Heart right ventricle (tissue), 16 donors: ENCODE measurements at regions not wholly inside any gene's neighbourhood (a gene's known extent, or its start where the extent isn't known, plus 50 kb on each side); places are given as distances from the start of the nearest gene placed in this dataset.

Source experiments
- ATAC-seq, 8 donors: fragments of 200-7000 bp; cut with Tn5 transposase; one replicate each; pipeline ENCODE4 v1.9.1; 2020; ENCODE audit warnings: mild to moderate bottlenecking in 8 of 8, moderate library complexity in 8 of 8, moderate number of reproducible peaks in 1 of 8
- DNase-seq, 2 donors: peaks; one replicate each; pipeline ENCODE4 v3.0.0-alpha.2; 2020
- H3K27ac ChIP-seq, 10 donors: fragments of 200-600 bp; sonication (generic) in 2 of 10; one replicate each; pipeline versions ENCODE4 v1.5.0 to v1.8.0; 2020 to 2022; ENCODE audit warnings: mild to moderate bottlenecking in 3 of 10
- H3K27me3 ChIP-seq, 7 donors: fragments of 200-600 bp; one replicate each; pipeline ENCODE4 v1.8.0; 2021 to 2022; ENCODE audit warnings: mild to moderate bottlenecking in 2 of 7
- H3K36me3 ChIP-seq, 9 donors: fragments of 200-600 bp; sonication (generic) in 1 of 9; one replicate each; pipeline versions ENCODE4 v1.5.0 to v1.8.0; 2020 to 2022; ENCODE audit warnings: mild to moderate bottlenecking in 2 of 9
- H3K4me1 ChIP-seq, 9 donors: fragments of 200-600 bp; sonication (generic) in 1 of 9; one replicate each; pipeline versions ENCODE4 v1.5.0 to v1.8.0; 2020 to 2022; ENCODE audit warnings: mild to moderate bottlenecking in 4 of 9
- H3K4me3 ChIP-seq, 10 donors: fragments of 200-600 bp; sonication (generic) in 2 of 10; one replicate each; pipeline versions ENCODE4 v1.5.0 to v1.8.0; 2020 to 2022; ENCODE audit warnings: mild to moderate bottlenecking in 7 of 10, moderate library complexity in 2 of 10
- H3K9me3 ChIP-seq, 11 donors: fragments of 200-600 bp in 10 of 11; sonication (generic) in 2 of 11; one replicate each; pipeline versions ENCODE4 v1.5.0 to v1.8.0; 2013 to 2022; ENCODE audit warnings: mild to moderate bottlenecking in 2 of 11, control low read depth in 1 of 11, moderate library complexity in 1 of 11
- WGBS, 2 donors: extraction: QIAGEN DNeasy Blood & Tissue Kit; methylation state at CpG; one replicate each; pipeline ENCODE4 v1.1.7; 2013; ENCODE audit warnings: inconsistent platforms in 1 of 2; 5-methylcytosine and 5-hydroxymethylcytosine counted together
- intact Hi-C, 10 donors: fragments of 100-400 bp; cut with DNase I; formaldehyde crosslinking; loops; one replicate each; pipeline versions ENCODE4 v1.11.1 to v1.14.2; 2022
- TF ChIP-seq, protein P1 (sequence below), 9 donors: fragments of 200-600 bp; sonication (generic) in 2 of 9; IDR thresholded peaks; one replicate each; pipeline versions ENCODE4 v1.5.0 to v1.8.0; 2021 to 2022; ENCODE audit warnings: antibody characterized with exemption in 9 of 9, mild to moderate bottlenecking in 5 of 9, moderate library complexity in 1 of 9
- donor health status: Arrhythmogenic right ventricular cardiomyopathy.
- donor health status: ischemic (EF 13 %, LVEDD 7.1; RV severe dilation, severe dysfunction).
- donor health status: healthy with polysubstance abuse.
- donor health status: DM: no; HTN: yes; CAD: no.
- donor health status: DM: no; HTN: no; CAD: no.
- donor health status: ischemic (EF 25% LVEDD 6.9; RV normal size, moderate dysfunction).
- donor health status: ischemic (EF 25% LVEDD 5.7; RV mildly dilated, moderate dysfunction).
- donor health status: healthy.
- donor health status: DM: yes; HTN: yes; CAD: no.
- donor health status: Ischemic cardiomyopathy.
- donor health status: ischemic (EF 35%, LVEDD 5.7; RV mildly dilated, moderate dysfunction).
- donor health status: nonischemic (EF 11% LVEDD 7.7; RV severe dilation, severe dysfunction).
- donor health status: DM: yes; HTN: yes; CAD: no.
- donor health status: PGD.
- donor health status: ischemic (EF 29% LVEDD 5.4; RV normal size, mild dysfunction).
- donor health status: nonischemic (EF 23%, LVEDD 6.1; RV moderate dilation, normal function).

DNA sequence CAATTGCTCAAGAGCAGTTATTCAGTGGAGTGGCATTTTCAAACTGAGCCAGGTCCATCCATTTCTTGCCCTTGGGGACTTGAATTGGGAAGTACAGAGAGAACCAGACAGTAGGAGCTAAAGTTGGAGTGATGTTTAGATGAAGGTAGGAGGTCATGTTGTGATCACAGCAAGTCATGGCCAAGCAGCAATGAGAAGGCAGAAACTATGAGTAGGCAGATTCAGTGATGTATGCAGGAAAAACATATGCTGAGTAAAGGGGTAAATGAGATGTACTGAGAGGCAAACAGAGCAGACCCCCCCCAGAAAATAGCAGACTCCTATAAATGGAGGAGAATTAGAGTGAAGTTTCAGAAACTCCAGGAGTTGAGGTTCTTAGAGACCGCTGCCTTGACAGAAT, 95.8 kb downstream of the PERP start:
- Histone ChIP-seq H3K36me3 (no peaks in the 10 kb centered on the region), H3K9me3 (no peaks in the 10 kb centered on the region), H3K4me3 (no peak overlapping the region), H3K27me3 (no peaks in the 10 kb centered on the region), H3K4me1 (peaks cover 0 to 5% (median 0%) of the 10 kb centered on the region in 9 donors), H3K27ac (no peak overlapping the region)
- TF ChIP-seq, protein P1, sequence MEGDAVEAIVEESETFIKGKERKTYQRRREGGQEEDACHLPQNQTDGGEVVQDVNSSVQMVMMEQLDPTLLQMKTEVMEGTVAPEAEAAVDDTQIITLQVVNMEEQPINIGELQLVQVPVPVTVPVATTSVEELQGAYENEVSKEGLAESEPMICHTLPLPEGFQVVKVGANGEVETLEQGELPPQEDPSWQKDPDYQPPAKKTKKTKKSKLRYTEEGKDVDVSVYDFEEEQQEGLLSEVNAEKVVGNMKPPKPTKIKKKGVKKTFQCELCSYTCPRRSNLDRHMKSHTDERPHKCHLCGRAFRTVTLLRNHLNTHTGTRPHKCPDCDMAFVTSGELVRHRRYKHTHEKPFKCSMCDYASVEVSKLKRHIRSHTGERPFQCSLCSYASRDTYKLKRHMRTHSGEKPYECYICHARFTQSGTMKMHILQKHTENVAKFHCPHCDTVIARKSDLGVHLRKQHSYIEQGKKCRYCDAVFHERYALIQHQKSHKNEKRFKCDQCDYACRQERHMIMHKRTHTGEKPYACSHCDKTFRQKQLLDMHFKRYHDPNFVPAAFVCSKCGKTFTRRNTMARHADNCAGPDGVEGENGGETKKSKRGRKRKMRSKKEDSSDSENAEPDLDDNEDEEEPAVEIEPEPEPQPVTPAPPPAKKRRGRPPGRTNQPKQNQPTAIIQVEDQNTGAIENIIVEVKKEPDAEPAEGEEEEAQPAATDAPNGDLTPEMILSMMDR (IDR thresholded peaks at IDR 0.05) = no peak
- ATAC-seq = no peak
- intact Hi-C loops = no loop called here
- 93 to 94% methylated on average over 1 of the region's 1 CpG for WGBS, 2 donors
- no peak for DNase-seq

GRCh38 chr6:138012682-138013081, 94.5 kb downstream of the PERP start:
- no peaks in the 10 kb centered on the region for H3K27me3 ChIP-seq
- no peaks in the 10 kb centered on the region for H3K4me1 ChIP-seq
- 88 to 91% methylated on average over 1 of the region's 1 CpG for WGBS, 2 donors
- no peak overlapping the region for H3K27ac ChIP-seq
- intact Hi-C loops = no loop called here
- H3K9me3 ChIP-seq = no peaks in the 10 kb centered on the region
- no peak overlapping the region for H3K4me3 ChIP-seq
- ATAC-seq (no peak), DNase-seq (no peak)
- H3K36me3 ChIP-seq = no peaks in the 10 kb centered on the region
- TF ChIP-seq, protein P1 (IDR thresholded peaks at IDR 0.05) = no peak

GRCh38 chr6:138013959-138014358, 93.3 kb downstream of the PERP start:
- Histone ChIP-seq H3K9me3 (no peaks in the 10 kb centered on the region), H3K4me3 (no peak overlapping the region), H3K27ac (no peak overlapping the region), H3K36me3 (no peaks in the 10 kb centered on the region), H3K27me3 (no peaks in the 10 kb centered on the region), H3K4me1 (no peaks in the 10 kb centered on the region)
- ATAC-seq (no peak), DNase-seq (no peak)
- intact Hi-C loops = no loop called here
- TF ChIP-seq, protein P1 (IDR thresholded peaks at IDR 0.05) = no peak
- 38 to 52% methylated on average over 1 of the region's 1 CpG for WGBS, 2 donors

- no peaks in the 10 kb centered on the region for H3K9me3 ChIP-seq
- intact Hi-C loops = loop anchor here in 1 of 10 donors (5.0 kb wide), 1 partner anchor 735 kb away; no protein-coding TSS in a partner anchor
- H3K4me3 ChIP-seq = no peak overlapping the region
- TF ChIP-seq, protein P1 (IDR thresholded peaks at IDR 0.05) = no peak
- ATAC-seq (no peak), DNase-seq (no peak)
- no peaks in the 10 kb centered on the region for H3K36me3 ChIP-seq
- no peaks in the 10 kb centered on the region for H3K4me1 ChIP-seq
- no peaks in the 10 kb centered on the region for H3K27me3 ChIP-seq
- H3K27ac ChIP-seq = no peak overlapping the region
These were observed 90.0 kb downstream of the PERP start for GRCh38 chr6:138017166-138017757.
